ENCODE measurements at regions not wholly inside any gene's neighbourhood (a gene's known extent, or its start where the extent isn't known, plus 50 kb on each side); places are given as distances from the start of the nearest gene placed in this dataset.

- TF ChIP-seq CTCF (IDR thresholded peaks at IDR 0.05; ENCODE audit: low read depth, low read length): no peak
- CTCF ChIA-PET: no interaction called here
- POLR2A ChIA-PET: no interaction called here
- Histone ChIP-seq H3K4me3 (ENCODE audit: low read depth, low read length) (no peak overlapping the region), H3K9me3 (ENCODE audit: control insufficient read depth, insufficient read depth, low read length) (peaks cover 4% of the 10 kb centered on the region; the same call in 1 of the 2 replicates), H3K27me3 (ENCODE audit: control insufficient read depth, insufficient read depth, low read length) (peaks cover 12% of the 10 kb centered on the region), H3K27ac (ENCODE audit: low read depth, low read length) (no peak overlapping the region)
- DNase-seq (ENCODE audit: low read depth, low spot score): no peak
Measured at GRCh38 chr6:148648754-148649453, 97.9 kb upstream of the UST start.

GRCh38 chr6:148649454-148649963 lies 97.3 kb upstream of the UST start:
- no peak for TF ChIP-seq CTCF (IDR thresholded peaks at IDR 0.05; ENCODE audit: low read depth, low read length)
- Histone ChIP-seq H3K27ac (ENCODE audit: low read depth, low read length) (no peak overlapping the region), H3K27me3 (ENCODE audit: control insufficient read depth, insufficient read depth, low read length) (peaks cover 12% of the 10 kb centered on the region), H3K4me3 (ENCODE audit: low read depth, low read length) (no peak overlapping the region), H3K9me3 (ENCODE audit: control insufficient read depth, insufficient read depth, low read length) (peaks cover 4% of the 10 kb centered on the region; the same call in 1 of the 2 replicates)
- ChIA-PET CTCF (no interaction called here), POLR2A (no interaction called here)
- DNase-seq (ENCODE audit: low read depth, low spot score): no peak

- TF ChIP-seq CTCF (IDR thresholded peaks at IDR 0.05; ENCODE audit: low read depth, low read length): no peak
- Histone ChIP-seq H3K27me3 (ENCODE audit: control insufficient read depth, insufficient read depth, low read length) (peaks cover 12% of the 10 kb centered on the region), H3K9me3 (ENCODE audit: control insufficient read depth, insufficient read depth, low read length) (peaks cover 4% of the 10 kb centered on the region; the same call in 1 of the 2 replicates), H3K4me3 (ENCODE audit: low read depth, low read length) (no peak overlapping the region), H3K27ac (ENCODE audit: low read depth, low read length) (no peak overlapping the region)
- ChIA-PET CTCF (interaction anchor here (1.4 kb wide), 1 partner anchor 73 kb away, joined by 3 read pairs; no protein-coding TSS in a partner anchor), POLR2A (no interaction called here)
- DNase-seq (ENCODE audit: low read depth, low spot score): no peak
Measured at GRCh38 chr6:148650941-148651505, 95.8 kb upstream of the UST start.

GRCh38 chr6:148652205-148652604 lies 94.6 kb upstream of the UST start:
- no peak for TF ChIP-seq CTCF (IDR thresholded peaks at IDR 0.05; ENCODE audit: low read depth, low read length)
- POLR2A ChIA-PET: no interaction called here
- H3K27ac ChIP-seq (ENCODE audit: low read depth, low read length): no peak overlapping the region
- H3K9me3 ChIP-seq (ENCODE audit: control insufficient read depth, insufficient read depth, low read length): peaks cover 4% of the 10 kb centered on the region; the same call in 1 of the 2 replicates
- no peak overlapping the region for H3K4me3 ChIP-seq (ENCODE audit: low read depth, low read length)
- DNase-seq (ENCODE audit: low read depth, low spot score): no peak
- CTCF ChIA-PET: no interaction called here
- H3K27me3 ChIP-seq (ENCODE audit: control insufficient read depth, insufficient read depth, low read length): peaks cover 12% of the 10 kb centered on the region

- ChIA-PET CTCF (no interaction called here), POLR2A (no interaction called here)
Measured at GRCh38 chr6:148653138-148653776, 93.6 kb upstream of the UST start.

More at GRCh38 chr6:148653138-148653776, 93.6 kb upstream of the UST start:
- H3K27ac ChIP-seq (ENCODE audit: low read depth, low read length): no peak overlapping the region
- no peak for TF ChIP-seq CTCF (IDR thresholded peaks at IDR 0.05; ENCODE audit: low read depth, low read length)
- no peaks in the 10 kb centered on the region; the same call in 1 of the 2 replicates for H3K9me3 ChIP-seq (ENCODE audit: control insufficient read depth, insufficient read depth, low read length)
- peaks cover 10% of the 10 kb centered on the region for H3K27me3 ChIP-seq (ENCODE audit: control insufficient read depth, insufficient read depth, low read length)
- H3K4me3 ChIP-seq (ENCODE audit: low read depth, low read length): no peak overlapping the region
- DNase-seq (ENCODE audit: low read depth, low spot score): no peak
